ENCODE measurements at regions not wholly inside any gene's neighbourhood (a gene's known extent, or its start where the extent isn't known, plus 50 kb on each side); places are given as distances from the start of the nearest gene placed in this dataset.

GRCh38 chr10:10765017-10765416, 252.7 kb upstream of the CELF2 start:
- DNase-seq, result no peak
- no peak for ATAC-seq
- Mint-ChIP-seq H3K27ac (no peak overlapping the region), H3K4me3 (no peak overlapping the region), H3K9me3 (no peaks in the 10 kb centered on the region), H3K27me3 (no peaks in the 10 kb centered on the region), H3K4me1 (no peaks in the 10 kb centered on the region)

DNA sequence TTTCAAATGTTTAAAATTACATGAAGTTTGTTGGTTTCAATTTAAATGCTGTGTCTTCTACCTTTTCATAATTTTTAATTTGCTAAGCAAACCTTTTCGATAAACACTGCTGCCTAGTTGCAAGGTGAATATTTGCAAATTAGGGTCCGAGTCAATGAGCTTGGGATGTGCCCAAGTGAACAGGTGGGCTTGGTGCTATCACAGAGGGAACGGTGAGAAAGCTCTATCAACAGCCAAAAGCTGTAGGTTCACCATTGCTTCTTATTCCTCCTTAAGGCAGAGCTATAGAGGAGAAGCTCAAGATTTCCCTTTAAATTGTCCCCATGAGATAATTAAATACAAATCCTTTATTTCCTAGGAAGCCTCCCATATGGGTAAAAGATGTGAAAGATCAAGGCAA, 245.3 kb upstream of the CELF2 start:
- Mint-ChIP-seq H3K27me3 (peaks cover 15% of the 10 kb centered on the region), H3K4me3 (no peak overlapping the region), H3K9me3 (peaks cover 0 to 4% of the 10 kb centered on the region in 2 donors), H3K27ac (no peak overlapping the region), H3K4me1 (no peaks in the 10 kb centered on the region)
- DNase-seq, result no peak
- ATAC-seq, result no peak

GRCh38 chr10:10772874-10773508, 244.7 kb upstream of the CELF2 start:
- no peak overlapping the region for H3K4me3 Mint-ChIP-seq
- peaks cover 0 to 10% of the 10 kb centered on the region in 2 donors for H3K9me3 Mint-ChIP-seq
- H3K4me1 Mint-ChIP-seq, result no peaks in the 10 kb centered on the region
- ATAC-seq, result no peak
- no peak for DNase-seq
- H3K27me3 Mint-ChIP-seq, result peaks cover 21% of the 10 kb centered on the region
- no peak overlapping the region for H3K27ac Mint-ChIP-seq

DNA sequence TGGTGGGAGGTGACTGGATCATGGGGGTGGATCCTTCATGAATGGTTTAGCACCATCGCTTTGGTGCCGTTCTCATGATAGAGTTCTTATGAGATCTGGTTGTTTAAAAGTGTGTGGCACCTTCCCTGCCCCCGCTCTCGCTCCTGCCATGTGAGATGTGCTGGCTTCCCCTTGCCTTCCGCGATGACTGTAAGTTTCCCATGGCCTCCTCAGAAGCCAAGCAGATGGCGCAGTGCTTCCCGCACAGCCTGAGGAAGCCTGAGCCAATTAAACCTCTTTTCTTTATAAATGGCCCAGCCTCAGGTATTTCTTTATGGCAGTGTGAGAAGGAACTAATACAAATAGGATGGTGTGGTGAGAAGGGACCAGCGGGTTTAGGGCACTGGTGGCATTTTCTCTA, 243.3 kb upstream of the CELF2 start:
- H3K27me3 Mint-ChIP-seq, result peaks cover 21% of the 10 kb centered on the region
- no peak for DNase-seq
- no peak overlapping the region for H3K4me3 Mint-ChIP-seq
- ATAC-seq, result no peak
- peaks cover 0 to 11% of the 10 kb centered on the region in 2 donors for H3K9me3 Mint-ChIP-seq
- H3K27ac Mint-ChIP-seq, result no peak overlapping the region
- H3K4me1 Mint-ChIP-seq, result no peaks in the 10 kb centered on the region

DNA sequence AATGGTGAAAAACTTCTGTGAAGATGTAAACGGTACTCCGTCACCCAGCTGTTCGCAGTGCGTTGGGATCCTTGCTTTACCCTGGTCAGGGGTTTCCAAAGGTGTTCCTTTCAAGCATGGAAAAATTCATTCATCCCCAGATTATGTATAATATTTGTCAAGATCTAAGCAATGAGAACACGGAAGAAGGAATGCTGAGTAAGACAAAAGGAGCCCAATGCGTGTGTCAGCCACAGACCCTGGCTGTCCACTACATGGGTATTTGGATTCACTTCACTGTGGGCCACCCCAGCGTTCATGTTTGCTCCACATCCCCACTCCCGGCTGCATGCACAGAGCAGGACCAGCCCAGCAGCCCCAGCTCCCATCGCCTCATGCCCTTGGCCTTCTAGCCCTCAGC, 241.3 kb upstream of the CELF2 start:
- no peaks in the 10 kb centered on the region for H3K4me1 Mint-ChIP-seq
- H3K27ac Mint-ChIP-seq, result no peak overlapping the region
- DNase-seq (no peak), ATAC-seq (no peak)
- peaks cover 18% of the 10 kb centered on the region for H3K27me3 Mint-ChIP-seq
- H3K9me3 Mint-ChIP-seq, result peaks cover 0 to 11% of the 10 kb centered on the region in 2 donors
- H3K4me3 Mint-ChIP-seq, result no peak overlapping the region

DNA sequence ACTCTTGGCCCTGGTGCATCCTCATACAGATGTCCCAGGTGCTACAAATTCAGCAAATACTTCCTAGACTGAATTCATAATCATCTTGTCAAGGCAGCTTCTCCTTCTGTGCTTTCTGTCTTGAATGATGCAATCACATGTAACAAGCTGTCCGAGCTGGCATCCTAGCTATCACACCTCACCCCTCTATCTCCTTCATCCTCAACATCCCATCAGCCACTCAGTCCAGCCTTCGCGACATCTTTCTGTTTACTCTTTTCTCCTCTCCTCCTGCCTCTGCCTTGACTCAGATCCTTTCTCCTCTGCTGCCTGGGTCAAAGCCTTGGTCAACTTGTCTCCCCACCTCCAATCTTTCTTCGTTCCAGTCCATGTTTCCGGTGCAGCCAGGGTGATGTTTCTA, 240.4 kb upstream of the CELF2 start:
- no peaks in the 10 kb centered on the region for H3K4me1 Mint-ChIP-seq
- ATAC-seq, result no peak

DNA sequence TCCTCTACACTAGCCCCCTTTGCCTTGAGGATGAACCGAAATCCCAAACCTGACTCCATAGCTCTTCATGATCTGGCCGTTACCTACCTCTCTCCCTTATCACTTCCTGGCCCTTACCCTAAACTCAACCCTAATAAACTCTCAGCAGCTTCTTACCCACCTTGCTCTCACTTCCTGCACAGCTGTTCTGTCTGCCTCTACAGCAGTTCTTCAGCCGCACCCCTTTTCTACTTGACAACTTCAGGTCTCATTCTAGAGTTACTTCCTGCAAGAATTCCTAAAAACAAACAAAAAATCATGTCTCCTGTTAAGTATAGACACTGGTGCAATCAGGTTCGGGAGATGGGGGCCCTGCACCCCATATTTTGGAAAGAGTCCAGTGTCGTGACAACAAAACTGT, 239.9 kb upstream of the CELF2 start:
- no peaks in the 10 kb centered on the region for H3K4me1 Mint-ChIP-seq

More for the DNA sequence above, 240.4 kb upstream of the CELF2 start:
- Mint-ChIP-seq H3K9me3 (peaks cover 0 to 11% of the 10 kb centered on the region in 2 donors), H3K27ac (peak overlapping the region in 1 of 2 donors; percentile 52), H3K4me3 (no peak overlapping the region), H3K27me3 (peaks cover 12% of the 10 kb centered on the region)
- no peak for DNase-seq

DNA sequence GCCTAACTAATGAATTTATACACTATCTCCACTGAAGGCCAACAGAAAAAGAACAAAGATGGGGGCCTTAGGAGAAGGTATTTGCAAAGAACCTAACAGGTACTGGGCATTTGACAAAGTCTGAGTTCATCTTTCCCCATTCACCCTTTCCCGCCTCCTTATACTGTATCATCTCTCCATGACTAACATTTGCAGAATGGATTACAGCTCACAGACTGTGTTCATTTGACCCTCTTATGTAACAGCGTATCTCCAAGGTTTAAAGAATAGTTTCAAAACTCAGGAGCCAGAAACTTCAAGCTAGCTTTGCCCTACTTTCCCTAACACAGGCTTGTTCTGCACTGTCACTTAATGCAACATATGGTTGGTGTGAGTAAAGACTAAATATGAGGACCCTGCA, 238.7 kb upstream of the CELF2 start:
- ATAC-seq (no peak), DNase-seq (no peak)
- H3K27ac Mint-ChIP-seq, result no peak overlapping the region
- peaks cover 12% of the 10 kb centered on the region for H3K27me3 Mint-ChIP-seq
- peaks cover 0 to 11% of the 10 kb centered on the region in 2 donors for H3K9me3 Mint-ChIP-seq
- no peak overlapping the region for H3K4me3 Mint-ChIP-seq
- H3K4me1 Mint-ChIP-seq, result no peaks in the 10 kb centered on the region

More for the DNA sequence above, 239.9 kb upstream of the CELF2 start:
- Mint-ChIP-seq H3K27me3 (peaks cover 12% of the 10 kb centered on the region), H3K27ac (peak overlapping the region in 1 of 2 donors; percentile 13), H3K4me3 (no peak overlapping the region), H3K9me3 (peaks cover 0 to 11% of the 10 kb centered on the region in 2 donors)
- no peak for DNase-seq
- no peak for ATAC-seq

- H3K9me3 Mint-ChIP-seq, result peaks cover 0 to 11% of the 10 kb centered on the region in 2 donors
- no peak overlapping the region for H3K4me3 Mint-ChIP-seq
- H3K4me1 Mint-ChIP-seq, result no peaks in the 10 kb centered on the region
- H3K27ac Mint-ChIP-seq, result no peak overlapping the region
- no peak for ATAC-seq
- peaks cover 18% of the 10 kb centered on the region for H3K27me3 Mint-ChIP-seq
- no peak for DNase-seq
Observed at GRCh38 chr10:10779511-10779910, 238.2 kb upstream of the CELF2 start.

- ATAC-seq, result no peak
- peaks cover 0 to 11% of the 10 kb centered on the region in 2 donors for H3K9me3 Mint-ChIP-seq
- no peak for DNase-seq
- H3K4me3 Mint-ChIP-seq, result no peak overlapping the region
- H3K27me3 Mint-ChIP-seq, result peaks cover 21% of the 10 kb centered on the region
- no peak overlapping the region for H3K27ac Mint-ChIP-seq
- H3K4me1 Mint-ChIP-seq, result no peaks in the 10 kb centered on the region
Observed at GRCh38 chr10:10780746-10781145, 236.9 kb upstream of the CELF2 start.

GRCh38 chr10:10782603-10783002, 235.1 kb upstream of the CELF2 start:
- DNase-seq (no peak), ATAC-seq (no peak)
- Mint-ChIP-seq H3K27me3 (peaks cover 12% of the 10 kb centered on the region), H3K27ac (no peak overlapping the region), H3K4me1 (no peaks in the 10 kb centered on the region), H3K4me3 (no peak overlapping the region), H3K9me3 (peaks cover 0 to 4% of the 10 kb centered on the region in 2 donors)

DNA sequence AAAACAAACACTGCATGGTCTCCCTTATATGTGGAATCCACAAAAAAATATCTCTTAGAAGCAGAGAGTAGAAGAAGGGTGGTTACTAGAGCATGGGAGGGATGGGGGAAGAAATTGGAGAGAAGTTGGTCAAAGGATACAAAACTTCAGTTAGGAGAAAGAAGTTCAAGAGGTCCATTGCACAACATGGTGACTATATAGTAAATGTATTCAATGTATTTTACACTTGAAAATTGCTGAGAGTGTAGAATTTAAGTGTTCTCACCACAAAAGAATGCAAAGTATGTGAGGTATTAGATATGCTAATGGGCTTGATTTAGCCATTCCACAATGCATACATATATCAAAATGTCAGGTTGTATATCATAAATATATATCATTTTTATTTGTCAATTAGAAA, 232.0 kb upstream of the CELF2 start:
- Mint-ChIP-seq H3K4me1 (no peaks in the 10 kb centered on the region), H3K27ac (no peak overlapping the region), H3K4me3 (no peak overlapping the region), H3K27me3 (peaks cover 9% of the 10 kb centered on the region), H3K9me3 (no peaks in the 10 kb centered on the region)
- DNase-seq, result no peak
- no peak for ATAC-seq

- ATAC-seq (no peak), DNase-seq (no peak)
- Mint-ChIP-seq H3K27me3 (peaks cover 9% of the 10 kb centered on the region), H3K9me3 (no peaks in the 10 kb centered on the region), H3K27ac (no peak overlapping the region), H3K4me3 (no peak overlapping the region), H3K4me1 (no peaks in the 10 kb centered on the region)
Observed at GRCh38 chr10:10786109-10787090, 231.3 kb upstream of the CELF2 start.

DNA sequence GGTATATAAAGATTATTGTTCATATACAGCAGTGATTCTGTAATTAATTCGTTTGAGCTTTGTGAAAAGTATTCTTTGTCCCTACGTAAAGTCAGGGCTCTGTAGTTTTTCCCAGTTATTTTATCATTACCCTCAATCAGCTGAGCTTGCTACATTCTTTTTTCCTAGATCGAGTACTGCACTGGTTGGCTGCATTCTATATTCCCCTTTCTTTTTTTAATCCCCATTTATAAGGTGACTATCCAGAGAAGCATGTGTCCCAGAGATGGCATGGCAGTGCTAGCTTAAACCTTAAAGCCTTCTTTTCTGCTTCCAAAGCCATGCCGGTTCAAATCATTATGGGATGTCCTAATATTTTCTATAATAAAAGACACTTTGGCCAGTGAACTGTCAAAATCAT, 230.1 kb upstream of the CELF2 start:
- no peaks in the 10 kb centered on the region for H3K4me1 Mint-ChIP-seq
- H3K4me3 Mint-ChIP-seq, result no peak overlapping the region
- H3K9me3 Mint-ChIP-seq, result no peaks in the 10 kb centered on the region
- H3K27me3 Mint-ChIP-seq, result peaks cover 12% of the 10 kb centered on the region
- H3K27ac Mint-ChIP-seq, result no peak overlapping the region
- DNase-seq, result no peak
- ATAC-seq, result no peak

GRCh38 chr10:10788761-10789160, 228.9 kb upstream of the CELF2 start:
- no peak for DNase-seq

DNA sequence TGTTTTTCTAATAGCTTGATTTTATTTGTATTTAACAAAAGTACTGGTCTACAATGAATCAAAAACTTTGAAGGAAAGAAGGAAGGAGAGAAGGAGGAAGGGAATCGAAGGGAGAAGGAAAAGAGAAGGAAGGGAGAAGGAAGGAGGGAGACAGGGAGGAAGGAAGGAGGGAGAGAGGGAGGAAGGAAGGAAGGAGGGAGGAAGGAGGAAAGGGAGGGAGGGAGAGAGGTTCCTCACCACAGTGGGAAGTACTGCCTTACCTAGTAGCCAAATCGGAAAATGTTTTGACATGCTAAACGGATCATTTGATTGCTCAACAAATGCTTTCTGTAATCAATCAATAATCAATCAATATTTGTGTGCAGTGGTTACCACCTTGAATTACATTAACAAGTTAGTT, 225.8 kb upstream of the CELF2 start:
- Mint-ChIP-seq H3K4me1 (no peaks in the 10 kb centered on the region), H3K9me3 (no peaks in the 10 kb centered on the region), H3K4me3 (no peak overlapping the region), H3K27ac (no peak overlapping the region), H3K27me3 (peaks cover 21% of the 10 kb centered on the region)
- ATAC-seq (no peak), DNase-seq (no peak)

More at GRCh38 chr10:10788761-10789160, 228.9 kb upstream of the CELF2 start:
- peaks cover 18% of the 10 kb centered on the region for H3K27me3 Mint-ChIP-seq
- ATAC-seq, result no peak
- H3K4me1 Mint-ChIP-seq, result no peaks in the 10 kb centered on the region
- H3K4me3 Mint-ChIP-seq, result no peak overlapping the region
- H3K27ac Mint-ChIP-seq, result no peak overlapping the region
- no peaks in the 10 kb centered on the region for H3K9me3 Mint-ChIP-seq
